HG02678 (cell line): ENCODE measurements at regions not wholly inside any gene's neighbourhood (a gene's known extent, or its start where the extent isn't known, plus 50 kb on each side); places are given as distances from the start of the nearest gene placed in this dataset.
"Not testable (repeated sequence)": the region's sequence is repeated elsewhere in the genome, so short reads cannot be mapped to it uniquely, and the experiment has no call there.

Experiments used
- ATAC-seq: cut with Tn5 transposase; IDR thresholded peaks from one replicate; pipeline ENCODE4 v1.9.1; 2021; ENCODE audit warnings: mild to moderate bottlenecking, moderate library complexity; ENCODE audit not compliant: unreplicated experiment

- no peak for ATAC-seq
Observed at GRCh38 chr10:28986117-28986792, 302.6 kb upstream of the LYZL1 start.

- ATAC-seq, result no peak
Observed at GRCh38 chr10:28986856-28987255, 302.0 kb upstream of the LYZL1 start.

GRCh38 chr10:28987555-28988320, 301.1 kb upstream of the LYZL1 start:
- no peak for ATAC-seq

DNA sequence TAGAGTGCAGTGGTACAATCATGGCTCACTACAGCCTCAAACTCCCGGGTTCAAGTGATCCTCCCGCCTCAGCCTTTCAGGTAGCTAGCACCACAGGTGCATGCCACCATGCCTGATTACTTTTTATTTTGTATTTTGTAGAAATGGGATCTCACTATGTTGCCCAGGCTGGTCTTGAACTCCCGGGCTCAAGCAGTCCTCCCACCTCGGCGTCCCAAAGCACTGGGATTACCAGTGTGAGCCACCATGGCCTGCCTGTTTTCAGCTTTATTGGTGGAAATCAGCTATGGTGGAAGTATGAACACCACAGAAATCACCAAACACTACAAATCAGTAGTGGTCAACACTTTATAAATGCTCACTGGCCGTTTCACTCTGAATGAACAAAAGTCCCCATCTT, 299.9 kb upstream of the LYZL1 start:
- no peak for ATAC-seq

DNA sequence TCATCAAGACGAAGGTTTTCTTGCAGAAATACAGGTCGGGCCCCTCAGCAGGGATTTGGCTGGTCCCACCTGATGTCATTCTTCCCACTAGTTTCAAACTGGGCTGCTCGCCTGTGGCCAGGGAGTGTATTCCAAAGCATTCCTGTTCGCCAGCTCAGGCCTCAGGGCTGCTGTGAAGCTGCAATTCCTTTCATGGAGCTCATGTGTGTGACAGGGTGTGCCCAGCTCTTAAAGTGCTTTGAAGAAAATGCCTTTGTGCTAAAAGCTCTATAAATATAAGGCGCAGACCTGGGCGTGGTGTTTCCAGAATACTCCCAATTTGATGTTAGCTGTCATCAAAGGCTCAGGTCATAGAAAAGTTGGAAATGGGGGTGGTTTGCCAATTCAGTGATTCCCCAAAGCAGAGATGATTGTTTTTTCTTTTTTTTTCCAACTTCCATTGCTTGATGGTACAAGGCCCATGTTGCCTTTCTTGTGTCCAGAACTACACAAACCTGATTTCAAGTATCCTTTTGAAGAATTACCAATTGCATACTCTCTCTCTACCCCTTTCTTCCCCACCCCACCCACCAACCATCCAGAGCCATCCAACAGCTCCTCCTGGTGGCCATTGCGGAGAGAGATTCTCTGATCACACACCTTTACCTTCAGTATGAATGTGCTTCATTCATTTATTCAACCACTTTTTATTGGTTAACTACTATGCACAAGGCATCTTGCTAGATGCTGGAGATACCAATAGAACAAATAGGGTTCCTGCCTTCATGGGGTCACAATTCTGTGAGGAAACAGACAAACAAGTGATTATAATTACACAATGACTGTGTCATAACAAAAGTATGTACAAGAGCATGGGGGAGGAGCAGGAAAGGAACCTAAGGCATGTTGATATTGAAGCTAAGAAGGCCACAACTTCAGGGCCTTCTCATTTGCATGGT, 297.3 kb upstream of the LYZL1 start:
- ATAC-seq, result no peak

- ATAC-seq, result no peak
Observed at GRCh38 chr10:28993056-28993455, 295.8 kb upstream of the LYZL1 start.

DNA sequence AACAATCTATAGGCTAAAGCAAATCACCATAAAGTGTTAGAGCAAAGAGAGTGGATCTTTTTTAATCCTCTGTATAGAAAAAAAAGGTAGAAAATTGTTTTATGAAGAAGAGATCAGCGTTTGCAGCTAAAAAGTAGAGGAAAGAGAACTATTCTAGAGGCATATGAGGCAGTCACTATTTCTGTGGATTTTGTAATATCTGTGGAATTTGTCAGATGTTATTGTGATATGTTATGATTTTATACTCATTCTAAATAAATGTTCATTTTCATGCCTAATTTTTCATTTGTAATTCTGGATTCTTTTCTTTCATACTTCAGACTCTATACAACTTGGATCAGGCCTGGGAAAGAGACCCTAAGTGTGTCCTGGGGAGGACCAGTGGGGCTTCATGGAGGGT, 295.0 kb upstream of the LYZL1 start:
- no peak for ATAC-seq

DNA sequence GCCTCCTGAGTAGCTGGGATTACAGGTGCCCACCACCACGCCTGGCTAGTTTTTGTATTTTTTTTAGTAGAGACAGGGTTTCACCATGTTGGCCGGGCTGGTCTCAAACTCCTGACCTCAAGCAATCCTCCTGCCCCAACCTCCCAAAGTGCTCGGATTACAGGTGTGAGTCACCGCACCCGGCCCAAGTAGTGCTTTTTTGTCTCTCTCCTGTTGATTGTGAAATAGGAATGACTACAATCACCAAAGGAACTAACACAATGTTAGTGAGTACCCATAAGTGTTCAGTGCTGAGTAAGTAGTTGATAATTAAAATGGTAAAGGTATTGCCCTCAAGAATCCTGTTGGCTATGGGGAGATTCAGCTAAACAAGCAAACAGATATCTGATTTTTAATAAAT, 294.1 kb upstream of the LYZL1 start:
- not testable (repeated sequence) for ATAC-seq

DNA sequence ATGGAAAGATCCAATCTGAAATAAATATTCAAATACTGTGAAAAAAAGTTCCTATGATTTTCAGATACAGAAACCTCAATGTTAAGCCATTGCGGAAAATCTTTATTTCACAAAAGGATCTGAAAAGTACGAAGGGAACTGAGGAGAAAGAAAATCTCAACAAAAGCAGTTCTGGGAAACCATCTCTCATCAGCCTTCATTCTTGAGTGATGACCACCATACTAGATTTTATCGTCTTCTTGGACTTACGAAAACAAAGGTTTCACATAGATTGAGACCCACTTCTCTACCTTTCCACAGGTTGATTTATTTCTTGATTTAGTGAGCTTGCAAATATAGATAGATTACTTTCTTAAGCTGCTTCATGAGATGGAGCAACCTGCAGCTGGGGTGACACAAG, 293.4 kb upstream of the LYZL1 start:
- ATAC-seq, result no peak

DNA sequence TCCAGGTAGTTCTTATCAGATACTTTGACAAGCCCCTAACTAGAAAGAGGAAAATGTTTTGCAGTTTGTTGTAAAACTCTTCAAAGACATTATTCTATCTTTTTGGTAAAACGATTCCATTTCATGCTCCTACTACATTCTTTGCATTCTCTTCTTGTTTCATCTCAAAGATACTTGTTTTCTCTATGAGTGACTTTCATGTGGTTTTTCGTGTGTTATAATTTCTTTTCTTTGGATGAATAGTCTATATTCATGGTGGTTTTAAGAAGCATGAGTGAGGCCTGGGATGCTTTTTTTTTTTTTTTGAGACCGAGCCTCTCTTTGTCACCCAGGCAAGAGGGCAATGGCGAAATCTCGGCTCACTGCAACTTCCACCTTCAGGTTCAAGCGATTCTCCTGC, 292.5 kb upstream of the LYZL1 start:
- no peak for ATAC-seq

- ATAC-seq, result no peak
Observed at GRCh38 chr10:28996947-28997551, 291.8 kb upstream of the LYZL1 start.

DNA sequence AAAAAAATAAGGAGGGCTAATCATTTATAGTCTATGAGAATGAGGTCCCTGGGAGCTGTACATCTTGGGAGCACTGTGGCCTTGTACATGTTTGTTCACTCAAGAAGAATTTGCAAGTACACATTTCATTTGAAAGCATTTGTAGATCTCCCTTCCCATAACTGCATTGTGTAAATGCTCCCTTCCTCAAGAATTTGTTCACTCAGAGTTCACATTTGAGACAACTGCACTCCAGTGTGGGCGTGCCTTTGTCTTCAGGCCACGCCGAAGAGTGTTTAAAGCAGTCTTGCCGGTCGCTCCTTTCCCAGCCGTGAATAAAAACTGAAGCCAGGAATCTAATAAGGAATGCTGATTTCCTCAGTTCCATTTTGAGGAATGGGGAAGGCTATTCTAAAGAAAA, 291.1 kb upstream of the LYZL1 start:
- ATAC-seq, result no peak

DNA sequence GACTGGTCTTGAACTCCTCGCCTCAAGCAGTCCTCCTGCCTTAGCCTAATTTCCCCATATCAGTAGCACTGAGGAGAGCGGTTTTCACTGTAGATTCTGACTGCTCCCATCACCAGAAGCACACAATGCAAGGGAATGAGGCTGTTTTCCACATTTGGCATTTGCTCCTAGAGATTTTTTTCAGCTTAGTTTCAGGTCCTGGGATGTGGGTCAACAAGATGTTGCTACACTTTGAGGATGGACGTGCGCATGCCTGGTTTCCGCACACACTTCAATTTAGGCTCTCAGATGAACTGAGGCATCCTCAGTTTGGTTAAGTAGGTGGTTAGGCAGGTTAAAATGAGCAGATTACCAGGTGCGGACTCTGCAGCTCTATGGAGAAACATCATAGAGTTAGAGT, 287.1 kb upstream of the LYZL1 start:
- ATAC-seq, result no peak

DNA sequence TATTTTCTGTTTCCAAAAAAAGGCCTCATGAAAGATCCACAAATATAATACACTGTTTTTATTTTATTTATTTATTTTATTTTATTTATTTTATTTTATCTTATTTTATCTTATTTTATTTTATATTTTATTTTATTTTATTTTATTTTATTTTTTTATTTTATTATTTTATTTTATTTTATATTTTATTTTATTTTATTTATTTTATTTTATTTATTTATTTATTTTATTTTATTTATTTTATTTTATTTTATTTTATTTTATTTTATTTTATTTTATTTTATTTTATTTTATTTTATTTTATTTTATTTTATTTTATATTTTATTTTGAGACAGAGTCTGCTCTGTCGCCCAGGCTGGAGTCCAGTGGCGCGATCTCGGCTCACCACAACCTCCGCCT, 285.9 kb upstream of the LYZL1 start:
- not testable (repeated sequence) for ATAC-seq

DNA sequence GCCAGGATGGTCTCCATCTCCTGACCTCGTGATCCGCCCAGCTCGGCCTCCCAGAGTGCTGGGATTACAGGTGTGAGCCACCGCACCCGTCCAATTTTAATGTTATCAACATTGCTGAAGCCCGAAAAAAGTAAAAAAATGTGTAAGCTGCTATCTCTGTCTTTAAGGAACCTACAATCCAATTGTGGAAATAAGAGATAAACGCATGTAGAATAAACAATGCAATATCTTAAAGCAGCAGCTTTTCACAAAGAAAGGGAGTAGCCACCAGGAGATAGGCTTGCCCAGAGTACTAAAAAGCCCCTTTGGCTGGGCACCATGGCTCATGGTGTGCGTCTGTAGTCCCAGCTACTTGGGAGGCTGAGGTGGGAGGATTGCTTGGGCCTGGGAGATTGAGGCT, 282.9 kb upstream of the LYZL1 start:
- ATAC-seq, result no peak

DNA sequence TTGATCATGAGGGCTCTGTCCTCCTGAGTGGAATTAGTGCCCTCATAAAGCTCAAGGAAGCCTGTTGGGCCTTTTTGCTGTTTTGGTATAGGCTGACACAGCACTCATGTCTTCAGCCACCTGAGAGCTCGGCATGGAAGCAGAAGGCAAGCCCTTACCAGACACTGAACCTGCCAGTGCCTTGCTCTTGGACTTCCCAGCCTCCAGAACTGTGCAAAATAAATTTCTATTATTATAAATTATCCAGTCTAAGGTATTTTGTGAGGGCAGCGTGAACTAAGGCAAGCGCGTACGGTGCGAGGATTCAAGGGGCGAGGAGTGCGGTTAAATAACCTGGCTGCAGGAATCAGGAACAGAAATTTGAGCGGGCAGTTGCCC, 281.5 kb upstream of the LYZL1 start:
- ATAC-seq, result no peak

DNA sequence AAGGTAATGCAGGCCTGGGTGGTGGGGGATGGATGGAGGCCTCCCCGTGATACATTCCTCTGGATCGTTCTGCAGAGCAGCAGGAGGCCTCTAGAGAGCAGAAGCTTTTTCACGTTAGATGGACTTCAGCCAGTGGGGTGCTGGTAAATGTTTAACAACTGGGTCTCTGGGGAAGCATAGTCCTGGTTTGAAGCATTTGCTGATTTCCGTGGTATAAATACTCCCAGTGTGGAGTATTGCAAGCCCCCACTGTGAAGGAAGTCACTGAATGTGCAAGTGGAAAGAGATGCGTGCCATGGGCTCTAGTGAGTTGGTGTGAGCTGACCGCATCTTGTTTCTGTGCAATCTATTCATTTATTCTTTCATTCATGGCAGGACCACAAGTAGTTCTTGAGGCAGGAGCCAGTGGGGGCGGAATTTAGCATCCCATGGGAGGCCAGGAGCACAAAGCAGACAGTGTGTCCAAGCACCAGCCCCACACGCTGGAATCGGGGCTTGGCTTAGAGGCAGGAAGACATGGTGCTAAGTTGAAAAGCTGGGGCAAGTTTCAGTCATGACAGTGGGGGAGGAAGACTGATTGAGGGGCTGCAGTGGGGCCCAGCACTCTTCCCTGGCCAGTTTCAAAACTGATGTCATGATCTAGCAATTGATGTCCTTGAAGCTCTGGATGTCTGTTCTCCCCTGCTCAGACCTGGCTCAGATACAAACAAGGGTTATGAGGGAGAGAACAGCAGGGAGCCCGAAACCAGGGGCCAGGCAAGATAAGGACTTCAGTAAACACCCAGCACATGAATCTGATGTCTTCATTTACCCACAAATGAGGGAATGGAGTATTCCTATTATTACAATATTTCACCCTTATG, 280.9 kb upstream of the LYZL1 start:
- ATAC-seq, result no peak

DNA sequence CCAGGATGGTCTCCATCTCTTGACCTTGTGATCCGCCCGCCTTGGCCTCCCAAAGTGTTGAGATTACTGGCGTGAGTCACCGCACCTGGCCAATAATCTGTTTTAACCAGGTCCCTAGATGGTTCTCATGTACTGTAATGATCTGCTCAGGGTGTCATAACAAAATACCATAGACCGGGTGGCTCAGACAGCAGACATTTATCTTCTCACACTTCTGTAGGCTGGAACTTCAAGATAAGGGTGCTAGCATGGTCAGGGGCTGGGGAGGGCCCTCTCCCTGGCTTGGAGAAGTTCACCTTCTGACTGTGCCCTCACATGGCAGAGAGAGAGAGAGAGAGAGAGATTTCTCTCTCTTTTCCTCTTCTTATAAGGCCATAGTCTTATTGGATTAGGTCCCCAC, 279.4 kb upstream of the LYZL1 start:
- ATAC-seq, result no peak

- ATAC-seq, result no peak
Observed at GRCh38 chr10:29011516-29011915, 277.4 kb upstream of the LYZL1 start.

- ATAC-seq, result no peak
Observed at GRCh38 chr10:29012926-29013554, 275.8 kb upstream of the LYZL1 start.
